M059J (cell line): ENCODE measurements at regions not wholly inside any gene's neighbourhood (a gene's known extent, or its start where the extent isn't known, plus 50 kb on each side); places are given as distances from the start of the nearest gene placed in this dataset.
"Not testable (repeated sequence)": the region's sequence is repeated elsewhere in the genome, so short reads cannot be mapped to it uniquely, and the experiment has no call there.

Source experiments
- DNase-seq: peaks from one replicate; pipeline ENCODE4 v3.0.0-alpha.2; 2012; ENCODE audit warnings: low read depth

GRCh38 chr4:158051401-158052235 lies 121.2 kb downstream of the GASK1B start:
- peak; percentile 73 for DNase-seq

DNA sequence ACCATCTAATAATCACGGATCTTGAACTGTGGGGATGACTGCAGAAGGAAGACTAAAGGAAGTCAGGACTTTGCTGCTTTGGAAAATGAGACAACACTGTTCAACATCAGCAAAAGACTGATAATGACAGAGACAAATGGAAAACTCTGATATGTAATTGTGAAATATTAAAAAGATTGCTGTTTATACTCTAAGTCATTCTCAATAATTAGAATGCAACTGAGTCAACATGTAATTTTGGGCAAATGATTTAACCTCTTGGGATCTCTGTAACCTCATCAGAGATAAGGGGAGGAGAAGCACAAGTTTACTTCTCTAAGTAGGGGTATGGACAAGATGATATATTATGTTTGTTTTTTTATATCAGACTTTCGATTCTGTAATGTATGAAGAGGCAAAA lies 121.9 kb downstream of the GASK1B start:
- DNase-seq: no peak

DNA sequence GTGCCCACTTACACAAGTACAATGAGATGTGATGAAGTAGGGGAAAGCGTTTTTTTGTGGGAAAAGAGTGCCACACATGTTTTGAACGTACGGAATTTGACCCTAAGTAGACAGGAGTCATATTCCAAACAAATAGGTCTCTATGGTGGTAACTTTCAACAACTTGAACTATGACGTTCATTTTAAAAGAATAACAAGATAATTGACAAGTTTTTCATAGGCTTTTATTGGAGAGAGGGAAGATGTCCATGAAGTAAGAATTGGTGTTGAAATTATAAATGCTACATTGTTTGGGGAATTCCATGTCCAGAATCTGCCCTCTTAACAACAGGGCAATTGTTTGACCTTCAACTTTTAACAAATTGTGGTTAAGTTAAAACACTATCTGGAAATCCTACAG lies 126.5 kb downstream of the GASK1B start:
- DNase-seq: no peak

DNA sequence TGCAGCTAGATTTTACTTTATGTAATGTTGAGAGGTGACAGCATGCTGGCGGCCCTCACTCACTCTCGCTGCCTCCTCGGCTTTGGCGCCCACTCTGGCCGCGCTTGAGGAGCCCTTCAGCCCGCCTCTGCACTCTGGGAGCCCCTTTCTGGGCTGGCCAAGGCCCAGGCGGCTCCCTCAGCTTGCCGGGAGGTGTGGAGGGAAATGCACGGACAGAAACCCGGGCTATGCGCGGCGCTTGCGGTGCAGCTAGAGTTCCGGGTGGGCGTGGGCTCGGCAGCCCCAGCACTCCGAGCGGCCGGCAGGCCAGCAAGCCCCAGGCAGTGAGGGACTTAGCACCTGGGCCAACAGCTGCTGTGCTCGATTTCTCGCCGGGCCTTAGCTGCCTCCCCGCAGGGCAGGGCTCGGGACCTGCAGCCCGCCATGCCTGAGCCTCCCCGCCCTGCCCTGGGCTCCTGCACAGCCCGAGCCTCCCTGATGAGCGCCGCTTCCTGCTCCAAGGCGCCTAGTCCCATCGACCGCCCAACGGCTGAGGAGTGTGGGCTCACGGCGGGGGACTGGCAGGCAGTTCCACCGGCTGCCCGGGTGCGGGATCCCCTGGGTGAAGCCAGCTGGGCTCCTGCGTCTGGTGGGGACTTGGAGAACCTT lies 128.7 kb downstream of the GASK1B start:
- DNase-seq: no peak

DNA sequence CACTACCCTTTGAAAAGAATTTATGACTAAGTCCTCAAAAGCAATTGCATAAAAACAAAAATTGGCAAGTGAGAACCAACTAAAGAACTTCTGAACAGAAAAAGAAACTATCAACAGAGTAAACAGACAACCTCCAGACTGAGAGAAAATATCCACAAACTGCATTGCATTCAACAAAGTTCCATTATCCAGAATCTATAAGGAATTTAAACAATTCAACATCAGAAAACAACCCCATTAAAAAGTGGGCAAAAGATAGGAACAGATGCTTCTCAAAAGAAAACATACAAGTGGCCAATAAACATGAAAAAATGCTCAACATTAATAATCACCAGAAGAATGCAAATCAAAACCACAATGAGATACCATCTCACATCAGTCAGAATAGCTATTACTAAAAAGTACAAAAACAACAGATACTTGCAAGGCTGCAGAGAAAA lies 130.2 kb downstream of the GASK1B start:
- DNase-seq: peak; percentile 72

- DNase-seq: no peak
Observed at GRCh38 chr4:158038718-158039117, 134.1 kb downstream of the GASK1B start.

GRCh38 chr4:158036998-158037397 lies 135.8 kb downstream of the GASK1B start:
- DNase-seq: no peak

DNA sequence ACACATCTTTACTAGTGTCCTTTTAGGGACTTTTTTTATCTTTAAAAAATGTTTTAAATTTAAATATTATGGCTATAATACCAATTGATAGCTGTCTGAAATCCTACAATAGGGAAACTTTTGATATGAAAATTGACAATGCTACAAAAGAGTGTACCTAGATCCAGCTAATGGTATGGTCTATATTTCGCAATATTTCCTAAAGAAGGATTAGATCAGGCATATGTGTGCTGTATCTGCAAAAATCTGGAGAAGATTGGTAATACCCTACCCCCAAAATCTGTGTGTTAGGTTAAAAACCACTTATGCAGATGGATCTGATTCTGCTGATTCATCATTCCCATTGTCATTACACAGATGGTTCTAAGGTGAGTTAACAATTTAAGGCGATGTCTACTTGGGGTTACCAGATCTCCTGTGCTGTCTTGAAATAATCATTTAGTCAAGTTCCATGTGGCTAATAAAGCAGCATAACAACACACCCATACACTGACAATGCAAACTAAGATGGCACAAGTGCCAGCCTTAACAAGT lies 137.1 kb downstream of the GASK1B start:
- DNase-seq: no peak

- peak; percentile 51 for DNase-seq
Observed at GRCh38 chr4:158033416-158034120, 139.3 kb downstream of the GASK1B start.

DNA sequence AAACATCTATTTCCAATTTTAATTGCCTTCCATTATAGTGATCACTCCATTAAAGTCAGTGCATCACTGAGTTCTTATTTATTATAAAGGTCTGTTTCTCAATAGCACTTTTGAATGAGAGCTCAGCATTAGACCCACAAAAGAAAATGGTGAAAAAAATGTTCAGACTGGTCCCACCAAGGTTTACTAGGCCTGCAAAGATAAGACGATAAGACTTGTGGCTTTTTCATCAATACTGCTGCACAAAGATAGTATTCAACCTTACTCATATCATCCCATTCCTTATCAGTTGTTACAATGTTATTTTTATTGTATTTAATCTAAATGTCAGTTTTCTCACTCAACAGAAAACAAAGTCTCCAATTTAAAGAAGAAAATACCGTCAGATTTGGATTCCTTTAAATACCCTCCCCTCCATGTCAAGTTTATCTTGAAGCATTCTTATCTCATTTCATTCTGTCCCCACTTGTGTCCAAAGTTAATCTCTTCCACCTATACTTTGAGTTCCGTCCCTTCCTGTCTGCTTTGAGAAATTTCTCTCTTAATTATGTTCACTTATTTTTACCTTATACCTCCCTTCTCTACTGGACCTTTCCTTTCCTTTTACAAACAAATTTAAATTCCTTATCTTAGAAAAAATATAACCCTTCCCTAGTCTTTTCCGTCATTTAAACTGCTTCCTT lies 140.0 kb downstream of the GASK1B start:
- no peak for DNase-seq

- not testable (repeated sequence) for DNase-seq
Observed at GRCh38 chr4:158028381-158028780, 144.4 kb downstream of the GASK1B start.

DNA sequence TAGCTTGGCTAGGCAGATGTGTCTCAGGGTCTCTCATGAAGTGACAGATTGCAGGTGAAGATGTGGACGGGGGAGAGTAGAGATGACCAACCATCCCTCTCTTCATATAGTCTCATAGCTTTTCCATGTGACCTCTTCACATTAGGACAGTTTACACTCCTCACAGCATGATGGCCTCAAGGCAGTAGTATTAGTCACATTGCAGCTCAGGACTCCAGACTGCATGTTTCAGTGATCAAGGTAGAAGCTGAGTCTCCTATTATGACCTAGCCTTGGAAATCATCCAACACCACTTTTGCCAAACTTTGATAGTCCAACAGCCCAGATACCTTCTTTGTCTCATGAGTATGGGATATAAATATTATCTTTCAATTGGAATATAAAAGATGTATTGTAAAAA lies 147.7 kb downstream of the GASK1B start:
- DNase-seq: peak; percentile 91

DNA sequence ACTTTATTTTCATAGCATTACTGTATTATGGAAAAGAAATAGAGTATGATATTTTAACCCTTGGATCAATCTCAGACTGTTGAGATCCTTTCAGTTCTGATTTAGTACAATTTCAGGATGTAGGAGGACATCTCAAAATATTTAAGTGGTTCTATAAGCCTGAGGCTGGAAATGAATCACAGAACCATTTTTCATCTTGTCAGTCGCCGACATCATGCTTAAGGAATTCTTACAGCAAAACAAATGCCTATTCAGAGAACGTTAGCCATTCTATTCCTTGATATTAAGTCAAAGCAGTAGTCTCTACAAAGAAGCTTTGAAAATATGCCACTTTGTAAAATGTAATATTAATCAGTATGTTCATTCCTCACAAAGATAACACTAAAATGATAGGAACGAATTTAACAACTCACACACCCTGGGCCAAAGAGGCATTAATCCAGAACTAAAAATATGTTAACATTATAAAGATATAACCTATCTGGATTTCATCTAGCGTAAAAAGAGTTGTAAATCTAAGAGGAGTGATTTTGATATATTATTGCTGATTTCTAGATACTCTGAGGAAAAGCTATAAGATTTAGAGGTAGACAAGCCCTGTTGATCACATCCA lies 152.0 kb downstream of the GASK1B start:
- peak; percentile 85 for DNase-seq

DNA sequence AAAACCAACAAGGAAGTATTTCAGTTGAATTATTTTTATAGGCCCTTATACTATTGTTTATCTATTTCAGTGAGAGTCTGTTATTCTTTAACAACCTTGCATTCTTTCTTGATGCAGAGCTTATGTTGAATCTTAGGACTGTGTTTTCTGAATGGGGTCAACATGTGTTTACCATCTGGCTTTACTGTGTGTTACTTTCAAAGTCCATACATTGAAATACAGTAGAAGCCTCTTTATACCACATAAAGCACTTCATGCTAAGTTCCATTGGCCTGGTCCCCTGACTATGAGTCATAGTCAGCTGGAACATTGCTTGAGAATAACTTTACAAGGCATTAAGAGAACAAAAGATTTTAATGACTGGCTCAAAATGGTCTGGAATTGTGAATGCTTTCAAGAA lies 152.6 kb downstream of the GASK1B start:
- DNase-seq: peak; percentile 84

DNA sequence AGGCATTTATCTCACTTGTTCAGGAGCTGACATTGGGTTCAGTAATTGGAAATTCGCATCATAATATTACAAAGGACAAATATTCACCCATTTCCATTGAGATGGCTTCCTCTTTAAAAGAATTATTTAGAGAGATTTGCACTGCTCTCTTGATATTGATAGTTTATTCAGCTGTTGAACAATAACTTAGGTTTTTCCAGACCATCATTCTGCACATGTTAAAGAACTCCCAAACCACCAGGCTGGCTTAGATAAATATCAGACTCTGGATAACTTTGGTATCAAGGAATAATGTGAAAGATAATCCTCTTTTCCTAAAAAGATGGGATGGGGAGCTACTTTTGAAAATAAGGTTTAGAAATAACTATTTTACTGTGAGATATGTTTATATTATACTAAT lies 154.0 kb downstream of the GASK1B start:
- no peak for DNase-seq

GRCh38 chr4:158018221-158018830 lies 154.5 kb downstream of the GASK1B start:
- DNase-seq: peak; percentile 69

- peak; percentile 60 for DNase-seq
Observed at GRCh38 chr4:158016511-158016910, 156.3 kb downstream of the GASK1B start.

- peak; percentile 77 for DNase-seq
Observed at GRCh38 chr4:158015241-158015640, 157.6 kb downstream of the GASK1B start.

DNA sequence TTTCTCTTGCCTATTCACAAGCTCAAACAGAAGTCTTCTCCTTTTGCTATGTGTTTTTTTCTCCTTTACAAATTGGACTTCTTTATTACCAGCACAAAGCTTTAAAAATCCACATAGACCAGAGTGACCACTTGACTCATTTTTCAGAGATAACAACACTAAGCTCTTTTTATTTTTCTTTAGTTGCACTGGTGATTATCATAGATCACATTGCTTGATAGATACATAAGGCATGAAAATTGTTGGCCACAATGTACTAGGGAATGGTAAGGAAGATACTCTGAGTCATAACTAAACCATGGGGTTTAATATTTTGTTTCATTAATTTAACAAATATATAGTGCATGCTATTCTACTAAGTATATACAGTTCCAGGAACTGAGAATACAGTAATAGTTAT lies 159.0 kb downstream of the GASK1B start:
- DNase-seq: peak; percentile 58

DNA sequence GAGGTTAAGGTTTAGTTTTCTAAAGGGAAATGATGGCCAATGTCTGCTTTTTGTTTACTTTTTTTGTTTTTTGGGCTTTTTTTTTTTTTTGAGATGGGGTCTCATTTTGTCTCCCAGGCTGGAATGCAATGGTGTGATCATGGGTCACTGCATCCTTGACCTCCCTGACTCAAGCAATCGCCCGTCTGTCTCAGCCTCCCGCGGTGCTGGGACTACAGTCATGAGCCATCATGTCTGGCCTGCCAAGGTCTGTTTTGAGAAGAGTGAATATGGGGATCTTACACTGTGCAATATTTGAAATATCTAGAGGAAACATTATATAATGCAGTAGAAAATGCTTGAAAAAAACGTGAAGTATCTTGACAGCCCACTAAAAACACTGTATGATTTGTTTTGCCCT lies 162.5 kb downstream of the GASK1B start:
- no peak for DNase-seq
